ENCODE measurements at regions not wholly inside any gene's neighbourhood (a gene's known extent, or its start where the extent isn't known, plus 50 kb on each side); places are given as distances from the start of the nearest gene placed in this dataset.

DNA sequence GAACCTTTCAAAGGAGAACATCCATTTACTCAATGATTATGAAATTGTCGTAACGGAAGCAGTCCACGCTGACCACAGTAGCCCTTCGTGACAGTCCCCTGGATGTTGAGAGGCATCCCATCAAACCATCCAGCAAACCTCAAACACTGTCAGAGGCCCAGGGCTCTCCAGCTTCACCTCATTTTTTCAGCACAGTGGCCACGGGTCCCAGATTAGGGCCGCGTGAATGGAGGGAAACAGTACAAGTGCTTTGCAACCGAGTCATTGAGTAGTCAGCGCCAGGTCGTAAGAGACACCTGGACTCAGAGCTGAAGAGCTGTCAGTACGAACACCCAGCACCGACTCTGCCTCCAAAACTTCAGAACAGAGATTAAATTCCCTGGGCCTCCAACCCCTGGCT, 552.5 kb upstream of the SALL3 start:
- TF ChIP-seq, protein P1, sequence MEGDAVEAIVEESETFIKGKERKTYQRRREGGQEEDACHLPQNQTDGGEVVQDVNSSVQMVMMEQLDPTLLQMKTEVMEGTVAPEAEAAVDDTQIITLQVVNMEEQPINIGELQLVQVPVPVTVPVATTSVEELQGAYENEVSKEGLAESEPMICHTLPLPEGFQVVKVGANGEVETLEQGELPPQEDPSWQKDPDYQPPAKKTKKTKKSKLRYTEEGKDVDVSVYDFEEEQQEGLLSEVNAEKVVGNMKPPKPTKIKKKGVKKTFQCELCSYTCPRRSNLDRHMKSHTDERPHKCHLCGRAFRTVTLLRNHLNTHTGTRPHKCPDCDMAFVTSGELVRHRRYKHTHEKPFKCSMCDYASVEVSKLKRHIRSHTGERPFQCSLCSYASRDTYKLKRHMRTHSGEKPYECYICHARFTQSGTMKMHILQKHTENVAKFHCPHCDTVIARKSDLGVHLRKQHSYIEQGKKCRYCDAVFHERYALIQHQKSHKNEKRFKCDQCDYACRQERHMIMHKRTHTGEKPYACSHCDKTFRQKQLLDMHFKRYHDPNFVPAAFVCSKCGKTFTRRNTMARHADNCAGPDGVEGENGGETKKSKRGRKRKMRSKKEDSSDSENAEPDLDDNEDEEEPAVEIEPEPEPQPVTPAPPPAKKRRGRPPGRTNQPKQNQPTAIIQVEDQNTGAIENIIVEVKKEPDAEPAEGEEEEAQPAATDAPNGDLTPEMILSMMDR (IDR thresholded peaks at IDR 0.05; ENCODE audit: low read depth, low read length), result no peak
- no peak for TF ChIP-seq EZH2phosphoT487 (IDR thresholded peaks at IDR 0.05; ENCODE audit: low read depth)
